HepG2 (cell line): ENCODE measurements at regions not wholly inside any gene's neighbourhood (a gene's known extent, or its start where the extent isn't known, plus 50 kb on each side); places are given as distances from the start of the nearest gene placed in this dataset.

Source experiments
- ATAC-seq: fragments of 200-7000 bp; cut with Tn5 transposase; 3 replicates; pipeline ENCODE4 v1.9.1; 2020; ENCODE audit warnings: mild to moderate bottlenecking, moderate library complexity
- BruUV-seq: library from RNA; stranded (reverse); fragments of 400-500 nt; replicated peaks from 2 replicates; lab custom pipeline; 2021; lab: Mats Ljungman, UMichigan
- CTCF ChIA-PET: fragments of 300-600 bp; formaldehyde crosslinking; extraction: SDS; loops from one replicate; lab custom pipeline; 2021; ENCODE audit warnings: low total read pairs, inconsistent platforms, low intra/inter-chr PET ratio; lab: Yijun Ruan, JAX
- POLR2A ChIA-PET: fragments of 350-600 bp; sonication (Branson Sonifier 250); formaldehyde crosslinking; loops from one replicate; lab custom pipeline; 2020; ENCODE audit warnings: antibody characterized with exemption, inconsistent platforms; lab: Yijun Ruan, JAX
- DNase-seq: peaks from one replicate; pipeline ENCODE4 v3.0.0-alpha.2; 2015; ENCODE audit warnings: low spot score
- FAIRE-seq: peaks from 3 replicates; lab custom pipeline; 2011; peaks lifted over from hg19 to GRCh38; lab: Jason Lieb, UNC
- H2AFZ ChIP-seq: one replicate; pipeline ENCODE4 v1.6.1; 2011; ENCODE audit warnings: low read length, inconsistent platforms
- H3K27ac ChIP-seq: fragments of 300-600 bp; 3 replicates; pipeline ENCODE4 v1.8.0; 2011; ENCODE audit warnings: mixed run types, mild to moderate bottlenecking, mixed read lengths, low read length, inconsistent platforms; ENCODE audit not compliant: insufficient read depth; ENCODE audit errors: extremely low read length
- H3K27me3 ChIP-seq, 2 experiments: fragments of 200-600 bp in 1 of 2; 2 replicates in 1 of 2; 3 replicates in 1 of 2; pipeline versions ENCODE4 v1.6.0 to v1.8.0; 2011; ENCODE audit warnings: low read length in 2 of 2, mild to moderate bottlenecking in 2 of 2, moderate library complexity in 2 of 2, inconsistent platforms in 1 of 2; ENCODE audit not compliant: insufficient read depth in 2 of 2, control insufficient read depth in 1 of 2
- H3K36me3 ChIP-seq, 2 experiments: fragments of 200-600 bp in 1 of 2; replicated peaks in 1 of 2; 2 replicates in 1 of 2; 3 replicates in 1 of 2; pipeline versions ENCODE4 v1.5.1 to v1.8.0; 2011; ENCODE audit warnings: low read length in 2 of 2, inconsistent platforms in 1 of 2; ENCODE audit not compliant: insufficient read depth in 2 of 2, control insufficient read depth in 1 of 2
- H3K4me1 ChIP-seq: 2 replicates; pipeline ENCODE4 v1.5.1; 2012; ENCODE audit warnings: low read length, inconsistent platforms; ENCODE audit not compliant: insufficient read depth
- H3K4me2 ChIP-seq: 2 replicates; pipeline ENCODE4 v1.6.0; 2011; ENCODE audit warnings: low read depth, low read length, inconsistent platforms
- H3K4me3 ChIP-seq, 3 experiments: fragments of 200-600 bp in 1 of 3; sonication (generic), shearing (Covaris generic) in 1 of 3; replicated peaks in 1 of 3; 2 replicates each; pipeline ENCODE4 v1.5.1; 2011 to 2016; ENCODE audit warnings: low read length in 3 of 3, inconsistent platforms in 2 of 3, low read depth in 2 of 3, mild to moderate bottlenecking in 2 of 3, control low read depth in 1 of 3, mixed read lengths in 1 of 3; ENCODE audit not compliant: insufficient read depth in 1 of 3
- H3K79me2 ChIP-seq: one replicate; pipeline ENCODE4 v1.6.1; 2011; ENCODE audit warnings: low read length, inconsistent platforms; ENCODE audit not compliant: insufficient read depth
- H3K9ac ChIP-seq: 2 replicates; pipeline ENCODE4 v1.6.0; 2011; ENCODE audit warnings: mild to moderate bottlenecking, low read depth, low read length, inconsistent platforms; ENCODE audit not compliant: insufficient read depth
- H3K9me3 ChIP-seq: 2 replicates; pipeline ENCODE4 v1.5.1; 2012; ENCODE audit warnings: mild to moderate bottlenecking, low read length
- H4K20me1 ChIP-seq: 2 replicates; pipeline ENCODE4 v1.6.0; 2011; ENCODE audit warnings: inconsistent platforms, mild to moderate bottlenecking, low read length, moderate library complexity; ENCODE audit not compliant: insufficient read depth
- ARNT ChIP-seq: fragments of 450-650 bp; IDR thresholded peaks from 2 replicates; pipeline ENCODE4 v1.6.1; 2017
- BHLHE40 ChIP-seq: IDR thresholded peaks from 2 replicates; pipeline ENCODE4 v1.6.1; 2011; ENCODE audit warnings: low read length, improper control_type of control experiment
- FOSL1 ChIP-seq: sonication (generic); formaldehyde crosslinking; IDR thresholded peaks from 2 replicates; pipeline ENCODE4 v1.9.0; 2021; ENCODE audit warnings: missing genetic modification reagents, borderline replicate concordance
- HNRNPK ChIP-seq: fragments of 200-400 bp; formaldehyde crosslinking; IDR thresholded peaks from 2 replicates; pipeline ENCODE4 v1.6.1; 2018; ENCODE audit warnings: low read length, low read depth, moderate library complexity, mild to moderate bottlenecking; ENCODE audit not compliant: poor library complexity, severe bottlenecking
- MAFF ChIP-seq: IDR thresholded peaks from 2 replicates; pipeline ENCODE4 v1.6.1; 2011; ENCODE audit warnings: low read depth, low read length, improper control_type of control experiment
- MLLT10 ChIP-seq: sonication (generic); formaldehyde crosslinking; IDR thresholded peaks from 2 replicates; pipeline ENCODE4 v1.4.0; 2020; ENCODE audit warnings: missing genetic modification reagents
- PAWR ChIP-seq: sonication (generic); formaldehyde crosslinking; IDR thresholded peaks from 2 replicates; pipeline ENCODE4 v1.4.0; 2020; ENCODE audit warnings: missing genetic modification reagents, mild to moderate bottlenecking, borderline replicate concordance
- PCBP2 ChIP-seq: fragments of 200-400 bp; formaldehyde crosslinking; optimal IDR thresholded peaks from 2 replicates; pipeline ENCODE3; 2018; ENCODE audit warnings: low read length, low read depth; ENCODE audit not compliant: poor library complexity, severe bottlenecking
- RAD51 ChIP-seq: fragments of 450-650 bp; IDR thresholded peaks from 2 replicates; pipeline ENCODE4 v1.6.1; 2016; ENCODE audit warnings: borderline replicate concordance
- ZBTB7A ChIP-seq: sonication (generic); formaldehyde crosslinking; IDR thresholded peaks from 2 replicates; pipeline ENCODE4 v1.8.0; 2022; ENCODE audit warnings: mild to moderate bottlenecking, missing genetic modification reagents
- ZFP36L2 ChIP-seq: sonication (generic); formaldehyde crosslinking; IDR thresholded peaks from 2 replicates; pipeline ENCODE4 v1.4.0; 2020; ENCODE audit warnings: missing genetic modification reagents
- ZKSCAN5 ChIP-seq: sonication (generic); formaldehyde crosslinking; IDR thresholded peaks from 2 replicates; pipeline ENCODE4 v1.5.1; 2020; ENCODE audit warnings: mild to moderate bottlenecking, missing genetic modification reagents
- ZNF44 ChIP-seq: sonication (generic); formaldehyde crosslinking; IDR thresholded peaks from 2 replicates; pipeline ENCODE4 v1.5.1; 2020; ENCODE audit warnings: mild to moderate bottlenecking, missing genetic modification reagents
- ZNF451 ChIP-seq: sonication (generic); formaldehyde crosslinking; IDR thresholded peaks from 2 replicates; pipeline ENCODE4 v1.5.0; 2020; ENCODE audit warnings: mild to moderate bottlenecking, missing genetic modification reagents
- ZNF674 ChIP-seq: sonication (generic); formaldehyde crosslinking; IDR thresholded peaks from 2 replicates; pipeline ENCODE4 v1.5.0; 2020; ENCODE audit warnings: low read depth, mild to moderate bottlenecking, missing genetic modification reagents
- ZNF883 ChIP-seq: sonication (generic); formaldehyde crosslinking; IDR thresholded peaks from 2 replicates; pipeline ENCODE4 v1.5.1; 2020; ENCODE audit warnings: mild to moderate bottlenecking, missing genetic modification reagents; ENCODE audit errors: not compliant biosample characterization
- WGBS: methylation state at CpG from one replicate; pipeline ENCODE4 v1.1.6; 2017; ENCODE audit warnings: low lambda C conversion rate; 5-methylcytosine and 5-hydroxymethylcytosine counted together
- in situ Hi-C: cut with HindIII; loops from 2 replicates; pipeline ENCODE4 v1.10.0; 2017; ENCODE audit warnings: low pct_unique_long_range_greater_than_20kb; ENCODE audit not compliant: extremely low pct_ligation_motif_present
- intact Hi-C: fragments of 100-400 bp; cut with micrococcal nuclease; formaldehyde crosslinking; loops from one replicate; pipeline ENCODE4 v1.10.0; 2022; ENCODE audit not compliant: unreplicated experiment
- TF ChIP-seq, protein P1 (sequence below), 2 experiments: IDR thresholded peaks; 2 replicates each; pipeline ENCODE4 v1.6.1; 2011 to 2012; ENCODE audit warnings: low read length in 2 of 2, borderline replicate concordance in 1 of 2, low read depth in 1 of 2, mild to moderate bottlenecking in 1 of 2, moderate library complexity in 1 of 2
- TF ChIP-seq, protein P2 (sequence below): fragments of 450-650 bp; IDR thresholded peaks from 2 replicates; pipeline ENCODE4 v1.6.1; 2017; ENCODE audit warnings: mild to moderate bottlenecking
- TF ChIP-seq, protein P3 (sequence below): IDR thresholded peaks from 2 replicates; pipeline ENCODE4 v1.6.1; 2016; ENCODE audit warnings: low read depth, control low read depth

DNA sequence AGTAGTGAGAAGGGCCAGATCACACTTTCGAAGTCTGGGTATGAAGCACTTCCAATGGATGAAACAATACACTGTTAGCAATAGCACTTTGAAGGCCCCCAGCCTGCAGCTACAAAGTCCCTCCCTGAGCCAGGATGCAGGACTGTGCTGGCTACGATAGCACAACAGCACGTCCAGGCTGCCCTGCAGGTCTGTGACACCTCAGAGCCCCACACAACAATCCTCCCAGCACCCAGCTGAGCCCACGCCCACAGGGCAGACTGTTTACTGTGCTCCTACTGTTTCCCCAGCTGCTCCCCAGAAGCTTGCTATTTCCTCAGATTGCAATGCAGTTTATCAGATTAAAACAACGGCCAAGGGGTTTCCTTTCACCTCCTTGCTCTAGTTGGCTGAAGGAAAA lies 71.4 kb downstream of the HTR5A start:
- TF ChIP-seq ZNF674 (CRISPR knock-in tag) (no peak), FOSL1 (CRISPR knock-in tag) (no peak), ZBTB7A (CRISPR knock-in tag) (no peak), RAD51 (no peak), ZFP36L2 (CRISPR knock-in tag) (no peak), ZNF883 (CRISPR knock-in tag) (no peak), PCBP2 (no peak), HNRNPK (no peak), BHLHE40 (no peak), ZKSCAN5 (CRISPR knock-in tag) (no peak), ARNT (no peak), ZNF44 (CRISPR knock-in tag) (no peak), PAWR (CRISPR knock-in tag) (no peak), MLLT10 (CRISPR knock-in tag) (no peak), MAFF (no peak), ZNF451 (CRISPR knock-in tag) (no peak)
- TF ChIP-seq, protein P1, sequence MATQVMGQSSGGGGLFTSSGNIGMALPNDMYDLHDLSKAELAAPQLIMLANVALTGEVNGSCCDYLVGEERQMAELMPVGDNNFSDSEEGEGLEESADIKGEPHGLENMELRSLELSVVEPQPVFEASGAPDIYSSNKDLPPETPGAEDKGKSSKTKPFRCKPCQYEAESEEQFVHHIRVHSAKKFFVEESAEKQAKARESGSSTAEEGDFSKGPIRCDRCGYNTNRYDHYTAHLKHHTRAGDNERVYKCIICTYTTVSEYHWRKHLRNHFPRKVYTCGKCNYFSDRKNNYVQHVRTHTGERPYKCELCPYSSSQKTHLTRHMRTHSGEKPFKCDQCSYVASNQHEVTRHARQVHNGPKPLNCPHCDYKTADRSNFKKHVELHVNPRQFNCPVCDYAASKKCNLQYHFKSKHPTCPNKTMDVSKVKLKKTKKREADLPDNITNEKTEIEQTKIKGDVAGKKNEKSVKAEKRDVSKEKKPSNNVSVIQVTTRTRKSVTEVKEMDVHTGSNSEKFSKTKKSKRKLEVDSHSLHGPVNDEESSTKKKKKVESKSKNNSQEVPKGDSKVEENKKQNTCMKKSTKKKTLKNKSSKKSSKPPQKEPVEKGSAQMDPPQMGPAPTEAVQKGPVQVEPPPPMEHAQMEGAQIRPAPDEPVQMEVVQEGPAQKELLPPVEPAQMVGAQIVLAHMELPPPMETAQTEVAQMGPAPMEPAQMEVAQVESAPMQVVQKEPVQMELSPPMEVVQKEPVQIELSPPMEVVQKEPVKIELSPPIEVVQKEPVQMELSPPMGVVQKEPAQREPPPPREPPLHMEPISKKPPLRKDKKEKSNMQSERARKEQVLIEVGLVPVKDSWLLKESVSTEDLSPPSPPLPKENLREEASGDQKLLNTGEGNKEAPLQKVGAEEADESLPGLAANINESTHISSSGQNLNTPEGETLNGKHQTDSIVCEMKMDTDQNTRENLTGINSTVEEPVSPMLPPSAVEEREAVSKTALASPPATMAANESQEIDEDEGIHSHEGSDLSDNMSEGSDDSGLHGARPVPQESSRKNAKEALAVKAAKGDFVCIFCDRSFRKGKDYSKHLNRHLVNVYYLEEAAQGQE (IDR thresholded peaks at IDR 0.05; ENCODE audit: borderline replicate concordance in 1 of 2, low read depth in 1 of 2, low read length in 2 of 2): no peak
- TF ChIP-seq, protein P2, sequence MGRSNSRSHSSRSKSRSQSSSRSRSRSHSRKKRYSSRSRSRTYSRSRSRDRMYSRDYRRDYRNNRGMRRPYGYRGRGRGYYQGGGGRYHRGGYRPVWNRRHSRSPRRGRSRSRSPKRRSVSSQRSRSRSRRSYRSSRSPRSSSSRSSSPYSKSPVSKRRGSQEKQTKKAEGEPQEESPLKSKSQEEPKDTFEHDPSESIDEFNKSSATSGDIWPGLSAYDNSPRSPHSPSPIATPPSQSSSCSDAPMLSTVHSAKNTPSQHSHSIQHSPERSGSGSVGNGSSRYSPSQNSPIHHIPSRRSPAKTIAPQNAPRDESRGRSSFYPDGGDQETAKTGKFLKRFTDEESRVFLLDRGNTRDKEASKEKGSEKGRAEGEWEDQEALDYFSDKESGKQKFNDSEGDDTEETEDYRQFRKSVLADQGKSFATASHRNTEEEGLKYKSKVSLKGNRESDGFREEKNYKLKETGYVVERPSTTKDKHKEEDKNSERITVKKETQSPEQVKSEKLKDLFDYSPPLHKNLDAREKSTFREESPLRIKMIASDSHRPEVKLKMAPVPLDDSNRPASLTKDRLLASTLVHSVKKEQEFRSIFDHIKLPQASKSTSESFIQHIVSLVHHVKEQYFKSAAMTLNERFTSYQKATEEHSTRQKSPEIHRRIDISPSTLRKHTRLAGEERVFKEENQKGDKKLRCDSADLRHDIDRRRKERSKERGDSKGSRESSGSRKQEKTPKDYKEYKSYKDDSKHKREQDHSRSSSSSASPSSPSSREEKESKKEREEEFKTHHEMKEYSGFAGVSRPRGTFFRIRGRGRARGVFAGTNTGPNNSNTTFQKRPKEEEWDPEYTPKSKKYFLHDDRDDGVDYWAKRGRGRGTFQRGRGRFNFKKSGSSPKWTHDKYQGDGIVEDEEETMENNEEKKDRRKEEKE: no peak
- TF ChIP-seq, protein P3, sequence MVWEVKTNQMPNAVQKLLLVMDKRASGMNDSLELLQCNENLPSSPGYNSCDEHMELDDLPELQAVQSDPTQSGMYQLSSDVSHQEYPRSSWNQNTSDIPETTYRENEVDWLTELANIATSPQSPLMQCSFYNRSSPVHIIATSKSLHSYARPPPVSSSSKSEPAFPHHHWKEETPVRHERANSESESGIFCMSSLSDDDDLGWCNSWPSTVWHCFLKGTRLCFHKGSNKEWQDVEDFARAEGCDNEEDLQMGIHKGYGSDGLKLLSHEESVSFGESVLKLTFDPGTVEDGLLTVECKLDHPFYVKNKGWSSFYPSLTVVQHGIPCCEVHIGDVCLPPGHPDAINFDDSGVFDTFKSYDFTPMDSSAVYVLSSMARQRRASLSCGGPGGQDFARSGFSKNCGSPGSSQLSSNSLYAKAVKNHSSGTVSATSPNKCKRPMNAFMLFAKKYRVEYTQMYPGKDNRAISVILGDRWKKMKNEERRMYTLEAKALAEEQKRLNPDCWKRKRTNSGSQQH (CRISPR knock-in tag): no peak
- TF ChIP-seq, all 625 proteins: peak for 0
- H3K9me3 ChIP-seq: no peaks in the 10 kb centered on the region
- H3K36me3 ChIP-seq: no peaks in the 10 kb centered on the region
- no peak overlapping the region for H3K4me2 ChIP-seq
- 0% methylated on average over 2 of the region's 5 CpGs for WGBS
- POLR2A ChIA-PET: no interaction called here
- H3K79me2 ChIP-seq: no peaks in the 10 kb centered on the region
- no peaks in the 10 kb centered on the region for H4K20me1 ChIP-seq
- in situ Hi-C loops (no loop called here), intact Hi-C loops (no loop called here)
- no peak overlapping the region for H2AFZ ChIP-seq
- no TSS peak for BruUV-seq
- DNase-seq: no peak
- no peak overlapping the region for H3K27ac ChIP-seq
- no peaks in the 10 kb centered on the region for H3K4me1 ChIP-seq
- no peak for ATAC-seq
- H3K9ac ChIP-seq: no peak overlapping the region
- H3K4me3 ChIP-seq: no peak overlapping the region
- no peak for FAIRE-seq
- H3K27me3 ChIP-seq: peaks cover 0 to 21% of the 10 kb centered on the region in 2 experiments; a peak in 3 of 5 replicates
- CTCF ChIA-PET: no interaction called here
